Parathyroid adenoma (tissue), 2 donors: ENCODE measurements at regions not wholly inside any gene's neighbourhood (a gene's known extent, or its start where the extent isn't known, plus 50 kb on each side); places are given as distances from the start of the nearest gene placed in this dataset.

Experiments
- H2AFZ ChIP-seq: fragments of 300-600 bp; sonication (generic); one replicate; pipeline ENCODE4 v1.7.0; 2017; ENCODE audit warnings: antibody characterized with exemption, mild to moderate bottlenecking
- H3K27ac ChIP-seq: fragments of 300-600 bp; sonication (generic); one replicate; pipeline ENCODE4 v1.7.0; 2017
- H3K27me3 ChIP-seq: fragments of 300-600 bp; sonication (generic); one replicate; pipeline ENCODE4 v1.7.0; 2017; ENCODE audit warnings: low read length; ENCODE audit not compliant: control insufficient read depth, insufficient read depth
- H3K36me3 ChIP-seq: fragments of 300-600 bp; sonication (generic); one replicate; pipeline ENCODE4 v1.7.0; 2017; ENCODE audit warnings: low read length; ENCODE audit not compliant: control insufficient read depth, insufficient read depth
- H3K4me1 ChIP-seq: fragments of 300-600 bp; sonication (generic); one replicate; pipeline ENCODE4 v1.7.0; 2017; ENCODE audit warnings: control low read depth
- H3K4me2 ChIP-seq: fragments of 300-600 bp; sonication (generic); one replicate; pipeline ENCODE4 v1.7.0; 2017; ENCODE audit warnings: low read length
- H3K4me3 ChIP-seq: fragments of 300-600 bp; sonication (generic); one replicate; pipeline ENCODE4 v1.7.0; 2017; ENCODE audit warnings: low read depth, low read length
- H3K79me2 ChIP-seq: fragments of 300-600 bp; sonication (generic); one replicate; pipeline ENCODE4 v1.7.0; 2017; ENCODE audit warnings: control low read depth
- H3K9ac ChIP-seq: fragments of 300-600 bp; sonication (generic); one replicate; pipeline ENCODE4 v1.7.0; 2017; ENCODE audit warnings: mild to moderate bottlenecking
- H3K9me3 ChIP-seq: fragments of 300-600 bp; sonication (generic); one replicate; pipeline ENCODE4 v1.7.0; 2017; ENCODE audit warnings: low read length; ENCODE audit not compliant: control insufficient read depth
- TF ChIP-seq, protein P1 (sequence below): fragments of 300-600 bp; sonication (generic); IDR thresholded peaks from one replicate; pipeline ENCODE4 v1.7.0; 2017; ENCODE audit warnings: antibody characterized with exemption, mild to moderate bottlenecking
- donor health status: primary hyperparathyroidism.

DNA sequence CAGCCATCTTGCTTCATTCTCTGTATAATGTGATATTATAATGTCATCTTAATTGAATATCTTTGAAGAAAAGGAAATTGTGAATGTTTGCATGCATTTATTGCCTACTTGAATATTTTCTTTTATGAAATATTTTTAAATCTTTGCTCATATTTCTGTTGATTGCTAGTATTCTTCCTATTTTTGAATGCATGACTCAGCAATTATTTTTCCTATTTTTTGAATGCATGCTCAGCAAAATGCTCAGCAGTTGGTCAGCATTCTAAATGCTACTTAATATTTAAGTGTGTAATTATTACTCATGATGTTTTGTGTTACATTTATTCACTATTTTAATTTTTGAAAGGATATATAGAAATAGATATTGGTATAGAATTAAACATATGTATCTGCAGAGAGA is 378.3 kb downstream of the CCER1 start:
- TF ChIP-seq, protein P1, sequence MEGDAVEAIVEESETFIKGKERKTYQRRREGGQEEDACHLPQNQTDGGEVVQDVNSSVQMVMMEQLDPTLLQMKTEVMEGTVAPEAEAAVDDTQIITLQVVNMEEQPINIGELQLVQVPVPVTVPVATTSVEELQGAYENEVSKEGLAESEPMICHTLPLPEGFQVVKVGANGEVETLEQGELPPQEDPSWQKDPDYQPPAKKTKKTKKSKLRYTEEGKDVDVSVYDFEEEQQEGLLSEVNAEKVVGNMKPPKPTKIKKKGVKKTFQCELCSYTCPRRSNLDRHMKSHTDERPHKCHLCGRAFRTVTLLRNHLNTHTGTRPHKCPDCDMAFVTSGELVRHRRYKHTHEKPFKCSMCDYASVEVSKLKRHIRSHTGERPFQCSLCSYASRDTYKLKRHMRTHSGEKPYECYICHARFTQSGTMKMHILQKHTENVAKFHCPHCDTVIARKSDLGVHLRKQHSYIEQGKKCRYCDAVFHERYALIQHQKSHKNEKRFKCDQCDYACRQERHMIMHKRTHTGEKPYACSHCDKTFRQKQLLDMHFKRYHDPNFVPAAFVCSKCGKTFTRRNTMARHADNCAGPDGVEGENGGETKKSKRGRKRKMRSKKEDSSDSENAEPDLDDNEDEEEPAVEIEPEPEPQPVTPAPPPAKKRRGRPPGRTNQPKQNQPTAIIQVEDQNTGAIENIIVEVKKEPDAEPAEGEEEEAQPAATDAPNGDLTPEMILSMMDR, result no peak
- Histone ChIP-seq H3K4me2 (no peak overlapping the region), H3K9ac (no peak overlapping the region), H3K79me2 (no peaks in the 10 kb centered on the region), H3K27me3 (no peaks in the 10 kb centered on the region), H3K4me3 (no peak overlapping the region), H3K27ac (no peak overlapping the region), H3K4me1 (no peaks in the 10 kb centered on the region), H3K36me3 (no peaks in the 10 kb centered on the region), H3K9me3 (no peaks in the 10 kb centered on the region), H2AFZ (no peak overlapping the region)

GRCh38 chr12:90575995-90576394 is 379.0 kb downstream of the CCER1 start:
- Histone ChIP-seq H3K27ac (no peak overlapping the region), H3K27me3 (no peaks in the 10 kb centered on the region), H3K4me2 (no peak overlapping the region), H3K9ac (no peak overlapping the region), H3K79me2 (no peaks in the 10 kb centered on the region), H3K9me3 (no peaks in the 10 kb centered on the region), H2AFZ (no peak overlapping the region), H3K36me3 (no peaks in the 10 kb centered on the region), H3K4me1 (no peaks in the 10 kb centered on the region), H3K4me3 (no peak overlapping the region)
- TF ChIP-seq, protein P1, result no peak

GRCh38 chr12:90574676-90575075 is 380.3 kb downstream of the CCER1 start:
- Histone ChIP-seq H3K79me2 (no peaks in the 10 kb centered on the region), H3K27me3 (no peaks in the 10 kb centered on the region), H3K27ac (no peak overlapping the region), H3K4me3 (no peak overlapping the region), H3K36me3 (no peaks in the 10 kb centered on the region), H3K9me3 (no peaks in the 10 kb centered on the region), H3K4me1 (no peaks in the 10 kb centered on the region), H3K4me2 (no peak overlapping the region), H3K9ac (no peak overlapping the region), H2AFZ (no peak overlapping the region)
- TF ChIP-seq, protein P1, result no peak

DNA sequence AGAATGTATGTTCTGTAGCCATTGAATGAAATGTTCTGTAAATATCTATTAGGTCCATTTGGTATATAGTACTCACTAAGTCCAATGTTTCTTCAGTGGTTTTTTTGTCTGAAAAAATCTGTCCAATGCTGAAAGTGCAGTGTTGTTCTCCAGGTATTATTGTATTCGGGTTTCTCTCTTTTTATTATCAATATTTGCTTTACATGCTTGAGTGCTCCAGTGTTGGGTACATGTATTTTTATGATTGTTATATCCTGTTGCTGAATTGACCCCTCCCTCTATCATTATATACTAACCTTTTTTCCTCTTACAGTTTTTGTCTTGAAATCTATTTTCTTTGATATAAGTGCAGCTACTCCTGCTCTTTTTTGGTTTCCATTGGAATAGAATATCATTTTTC is 382.2 kb downstream of the CCER1 start:
- H3K27me3 ChIP-seq, result no peaks in the 10 kb centered on the region
- H3K79me2 ChIP-seq, result no peaks in the 10 kb centered on the region
- TF ChIP-seq, protein P1, result no peak
- H3K4me3 ChIP-seq, result no peak overlapping the region
- H3K9me3 ChIP-seq, result no peaks in the 10 kb centered on the region
- H3K4me1 ChIP-seq, result no peaks in the 10 kb centered on the region
- H3K27ac ChIP-seq, result no peak overlapping the region
- H3K9ac ChIP-seq, result no peak overlapping the region
- H3K36me3 ChIP-seq, result no peaks in the 10 kb centered on the region
- no peak overlapping the region for H3K4me2 ChIP-seq
- no peak overlapping the region for H2AFZ ChIP-seq

GRCh38 chr12:90569685-90570084 is 385.3 kb downstream of the CCER1 start:
- H3K9ac ChIP-seq, result no peak overlapping the region
- no peaks in the 10 kb centered on the region for H3K27me3 ChIP-seq
- no peaks in the 10 kb centered on the region for H3K79me2 ChIP-seq
- H3K9me3 ChIP-seq, result no peaks in the 10 kb centered on the region
- no peak overlapping the region for H2AFZ ChIP-seq
- H3K36me3 ChIP-seq, result no peaks in the 10 kb centered on the region
- H3K4me1 ChIP-seq, result no peaks in the 10 kb centered on the region
- H3K4me2 ChIP-seq, result no peak overlapping the region
- no peak overlapping the region for H3K27ac ChIP-seq
- TF ChIP-seq, protein P1, result no peak
- H3K4me3 ChIP-seq, result no peak overlapping the region
